T47D (cell line): ENCODE measurements at regions not wholly inside any gene's neighbourhood (a gene's known extent, or its start where the extent isn't known, plus 50 kb on each side); places are given as distances from the start of the nearest gene placed in this dataset.

Experiments
- DNase-seq, 2 experiments: peaks; one replicate each; pipeline versions ENCODE4 v3.0.0 to v3.0.0-alpha.2; 2011 to 2012; ENCODE audit warnings: low read depth in 1 of 2, low spot score in 1 of 2
- JUND ChIP-seq: IDR thresholded peaks from 2 replicates; pipeline ENCODE4 v1.6.1; 2012; ENCODE audit warnings: low read depth
- in situ Hi-C: cut with HindIII; loops from 2 replicates; pipeline ENCODE4 v1.10.0; 2016; ENCODE audit warnings: low sequenced_read_pairs, low pct_unique_long_range_greater_than_20kb

DNA sequence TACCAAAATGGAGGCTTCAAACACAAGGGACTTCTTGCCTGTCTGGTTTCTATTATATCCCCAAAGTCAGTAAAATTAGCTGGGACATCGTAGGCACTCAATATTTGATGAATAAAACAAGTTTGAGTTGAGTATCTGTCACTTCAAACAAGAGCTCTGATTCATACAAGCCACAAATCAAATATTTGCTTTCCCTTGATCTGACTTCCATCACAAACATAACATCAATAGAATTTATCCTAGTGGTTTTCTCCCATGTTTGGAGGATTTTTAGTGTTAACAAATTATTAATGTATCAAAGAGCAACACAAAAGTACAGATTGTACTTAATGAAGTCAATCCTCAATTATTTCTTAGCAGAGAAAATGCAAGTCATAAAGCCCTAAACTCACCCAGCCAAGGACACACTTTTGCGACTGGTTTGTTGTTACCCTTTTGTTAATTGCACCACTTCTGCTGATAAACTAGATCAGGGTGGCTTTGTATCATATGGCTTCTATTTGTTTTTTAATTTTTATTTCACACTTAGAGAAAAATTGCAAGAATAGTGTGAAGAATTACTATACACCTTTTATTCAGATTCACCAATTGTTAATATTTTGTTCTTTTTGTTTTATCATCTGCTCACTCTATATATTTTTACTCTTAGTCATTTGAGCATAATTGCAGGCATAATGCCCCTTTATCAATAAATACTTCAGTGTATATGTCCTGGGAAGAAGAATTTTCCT lies 117.4 kb upstream of the PRDM1 start:
- in situ Hi-C loops = no loop called here
- no peak for TF ChIP-seq JUND
- DNase-seq = peak in 1 of 2 experiments; percentile 33

DNA sequence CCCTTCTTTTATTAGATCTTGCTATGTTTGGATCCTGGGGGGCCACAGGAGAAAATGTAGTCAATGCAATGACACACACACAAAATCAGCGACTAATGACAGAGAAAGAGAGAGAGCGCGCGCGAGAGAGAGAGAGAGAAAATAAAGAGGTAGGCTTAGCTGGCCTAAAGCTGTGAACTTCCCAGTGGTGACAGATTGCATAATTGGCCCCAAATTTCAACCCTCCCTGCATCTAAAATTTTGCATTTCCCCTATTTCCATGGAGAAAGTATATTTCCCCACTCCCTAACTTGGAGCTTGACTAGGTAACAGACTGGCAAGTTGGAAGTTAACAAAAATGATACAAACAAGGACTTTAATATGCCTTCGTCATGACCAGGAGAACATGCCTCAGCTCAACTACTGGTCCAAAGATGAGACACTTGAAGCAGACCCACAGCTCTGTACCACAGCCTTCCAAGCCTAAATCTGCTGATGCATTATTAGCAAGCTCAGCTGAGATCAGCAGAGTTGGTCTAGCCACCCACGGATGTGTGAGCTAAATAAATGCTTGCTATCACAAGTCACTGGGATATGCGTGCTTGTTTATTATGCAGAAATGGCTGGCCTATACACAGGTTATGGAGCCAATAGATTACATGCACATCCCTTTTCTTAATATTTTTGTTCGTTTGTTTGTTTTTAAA lies 118.1 kb upstream of the PRDM1 start:
- in situ Hi-C loops = no loop called here

DNA sequence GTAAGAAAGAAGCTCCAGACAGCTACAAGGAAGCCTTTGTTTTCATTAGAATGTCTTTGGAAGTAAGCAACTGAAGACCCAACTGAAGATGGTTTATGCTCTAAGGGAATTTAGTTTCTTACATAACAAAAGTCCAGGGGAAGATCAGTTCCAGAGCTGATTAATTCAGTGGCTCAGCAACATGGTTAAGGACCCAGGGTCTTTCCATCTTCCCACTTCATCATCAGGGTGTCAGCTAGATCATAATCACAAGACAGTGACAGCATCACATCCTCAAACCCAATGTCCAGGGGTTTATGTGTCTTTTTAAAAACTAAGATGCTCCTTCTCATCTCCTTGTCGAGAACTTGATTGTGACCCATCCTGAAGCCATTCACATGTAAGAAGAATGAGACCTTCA lies 119.7 kb upstream of the PRDM1 start:
- DNase-seq = no peak
- in situ Hi-C loops = no loop called here
- TF ChIP-seq JUND = no peak

More for the DNA sequence above, 118.1 kb upstream of the PRDM1 start:
- no peak for TF ChIP-seq JUND
- DNase-seq = no peak

DNA sequence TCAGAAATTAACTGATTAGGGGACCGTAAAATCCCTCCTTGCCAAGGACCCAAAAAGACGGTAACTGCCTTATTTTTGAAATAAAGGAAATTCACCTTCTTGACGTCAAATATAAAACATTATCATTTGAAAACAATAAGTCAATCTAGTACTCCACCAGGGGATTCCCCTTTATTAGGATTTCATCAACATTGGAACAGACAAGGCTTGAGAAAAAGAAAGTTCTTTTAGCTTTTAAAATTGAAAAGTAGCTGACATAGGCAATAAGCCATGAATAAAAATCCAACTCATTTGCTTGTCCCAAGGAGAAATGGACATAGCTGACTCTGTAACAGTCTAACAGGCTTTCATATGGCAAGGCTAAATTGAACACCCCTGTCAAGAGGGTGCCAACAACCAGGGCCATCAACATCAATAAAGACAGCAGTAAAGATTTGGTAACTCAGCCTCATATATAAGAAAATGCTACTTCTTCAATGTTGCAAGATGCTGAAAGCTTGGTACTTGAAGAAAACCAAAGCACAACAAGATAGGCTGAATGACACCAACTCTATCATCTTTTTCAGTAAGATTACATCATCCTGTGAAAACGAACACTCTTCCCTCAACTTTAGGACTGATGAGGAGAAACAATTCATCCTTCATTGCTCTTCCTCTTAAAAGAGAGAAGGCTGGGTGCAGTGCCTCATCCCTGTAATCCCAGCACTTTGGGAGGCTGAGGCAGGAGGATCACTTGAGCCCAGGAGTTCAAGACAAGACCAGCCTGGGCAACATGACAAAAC lies 121.0 kb upstream of the PRDM1 start:
- TF ChIP-seq JUND = no peak
- no peak for DNase-seq
- in situ Hi-C loops = no loop called here

DNA sequence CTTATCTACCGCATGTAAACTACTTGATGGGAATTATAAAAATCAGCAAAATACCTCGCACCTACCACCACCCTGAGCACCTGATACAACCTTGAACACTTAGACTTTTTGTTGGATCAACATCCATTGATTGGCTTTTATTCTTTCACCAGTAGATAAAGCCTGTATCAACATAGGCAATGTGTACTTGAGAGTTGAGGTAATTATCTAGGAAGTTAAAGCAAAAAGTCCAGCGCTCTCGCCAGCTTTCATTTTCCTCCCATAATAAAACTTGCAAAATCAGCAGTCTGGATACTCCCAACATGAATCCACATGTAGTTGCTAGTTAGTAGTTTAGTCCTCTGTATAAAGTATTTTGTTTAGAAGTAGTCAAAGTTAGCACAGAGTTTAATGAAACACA lies 132.0 kb upstream of the PRDM1 start:
- TF ChIP-seq JUND = no peak
- in situ Hi-C loops = no loop called here
- DNase-seq = no peak

DNA sequence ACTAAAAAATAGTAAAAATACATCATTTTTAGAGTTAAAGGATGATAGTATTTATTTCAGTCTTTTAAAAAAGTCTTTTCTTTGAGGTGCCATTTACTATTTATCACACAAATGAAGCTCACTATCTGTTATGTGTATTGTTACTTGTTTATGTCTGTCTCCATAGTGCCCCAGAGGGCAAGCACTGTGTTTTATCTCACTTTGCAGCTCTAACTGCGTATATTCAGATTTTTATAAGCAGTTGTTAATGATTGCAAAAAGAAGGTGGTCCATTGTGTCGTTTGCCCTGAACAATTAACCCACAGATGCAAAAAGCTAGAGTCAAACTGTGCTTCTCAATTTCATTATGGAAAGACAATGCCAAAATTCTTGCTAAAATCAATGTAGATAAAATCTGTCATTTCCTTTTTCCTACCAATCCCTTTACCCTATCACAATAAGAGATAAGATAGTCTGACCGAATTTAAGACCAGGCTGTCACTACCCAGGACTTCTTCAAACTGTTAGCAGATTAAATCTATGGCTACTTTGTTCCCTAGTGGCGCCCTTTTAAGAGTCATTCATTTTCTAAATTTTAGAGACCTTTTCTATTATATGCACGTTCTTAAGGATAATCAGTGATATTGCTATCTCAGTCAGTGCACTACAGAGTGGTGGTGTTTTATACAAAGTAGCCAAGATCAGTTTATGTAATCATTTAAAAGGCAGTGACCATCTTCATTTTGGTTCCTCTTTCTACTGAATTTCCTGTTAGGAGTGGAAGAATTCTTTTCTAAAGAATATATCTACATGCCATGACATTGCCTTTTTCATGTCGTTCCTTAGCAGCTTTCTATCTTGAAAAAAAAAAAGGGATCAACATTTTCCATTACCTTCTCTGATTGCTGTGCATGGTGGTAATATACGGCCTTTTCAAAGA lies 133.1 kb upstream of the PRDM1 start:
- in situ Hi-C loops = no loop called here
- TF ChIP-seq JUND = no peak
- DNase-seq = no peak

DNA sequence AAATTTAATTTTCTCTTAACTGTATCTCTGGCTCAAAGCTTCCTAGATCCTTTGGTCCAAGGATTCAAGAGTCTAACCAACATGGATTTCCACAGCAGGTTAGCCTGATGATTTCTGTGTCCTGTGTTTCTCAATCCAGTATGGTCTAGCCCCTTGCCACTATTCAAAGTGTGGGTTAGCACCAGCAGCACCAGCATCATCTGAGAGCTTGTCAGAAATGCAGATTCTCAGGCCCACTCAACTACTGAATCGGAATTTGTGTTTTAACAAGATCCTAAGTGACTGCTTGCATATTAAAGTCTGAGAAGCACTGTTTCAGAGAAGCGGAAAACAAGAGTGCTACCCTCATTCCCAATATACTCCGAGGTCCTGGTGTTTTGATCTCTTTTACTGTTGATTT lies 133.8 kb upstream of the PRDM1 start:
- DNase-seq = no peak
- no peak for TF ChIP-seq JUND
- in situ Hi-C loops = no loop called here

DNA sequence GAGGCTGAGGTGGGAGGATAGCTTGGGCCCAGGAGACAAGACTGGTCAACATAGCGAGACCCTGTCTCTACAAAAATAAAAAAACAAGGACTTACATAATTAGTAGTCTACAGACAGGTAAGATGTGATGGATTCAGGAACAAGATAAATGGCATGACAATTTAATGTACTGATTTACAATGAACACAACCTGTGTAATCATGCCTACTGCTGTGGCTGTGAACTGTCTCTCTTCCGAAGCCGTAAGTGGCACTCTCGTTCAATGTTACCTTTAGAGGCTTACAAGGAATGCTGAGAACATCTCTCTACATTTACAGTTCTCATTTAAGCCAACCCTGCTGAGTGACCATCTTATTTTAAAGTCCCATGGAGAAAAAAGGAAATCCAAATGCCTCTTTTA lies 134.8 kb upstream of the PRDM1 start:
- no peak for DNase-seq
- TF ChIP-seq JUND = no peak
- in situ Hi-C loops = no loop called here

DNA sequence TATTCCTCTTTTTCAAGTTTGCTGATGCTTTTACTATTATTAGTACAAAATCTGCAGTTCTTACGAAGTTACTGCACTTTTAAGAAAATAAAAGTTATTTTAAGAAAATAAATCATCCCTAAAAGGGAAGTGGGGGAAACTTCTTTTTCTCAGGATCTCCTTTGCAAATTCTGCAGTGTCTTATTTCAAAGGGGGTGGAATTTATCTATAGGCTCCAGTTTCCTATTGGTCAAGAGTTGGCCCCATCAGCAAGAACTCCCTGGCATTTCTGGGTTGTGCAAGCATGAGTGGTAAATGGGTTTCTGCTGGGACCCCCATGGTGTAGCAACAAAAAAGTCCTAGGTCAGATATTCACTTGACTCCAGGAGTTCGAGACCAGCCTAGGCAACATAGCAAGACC lies 136.3 kb upstream of the PRDM1 start:
- no peak for TF ChIP-seq JUND
- in situ Hi-C loops = no loop called here
- no peak for DNase-seq

DNA sequence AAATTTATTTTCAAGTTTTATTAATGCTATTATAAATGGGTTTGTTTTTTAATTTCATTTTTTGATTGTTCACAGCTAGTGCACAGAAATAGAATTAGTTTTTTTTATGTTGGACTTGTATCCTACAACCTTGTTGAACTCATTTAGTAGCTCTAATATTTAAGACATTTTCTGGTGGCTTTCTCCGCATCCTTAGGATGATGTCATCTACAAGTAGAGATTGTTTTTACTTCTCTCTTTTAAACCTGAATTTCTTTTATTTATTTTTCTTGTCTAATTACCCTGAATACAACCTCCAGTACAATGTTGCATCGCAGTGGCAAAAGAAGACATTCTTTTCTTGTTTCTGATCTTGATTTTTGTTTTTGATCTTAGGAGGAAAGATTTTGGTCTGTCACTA lies 142.6 kb upstream of the PRDM1 start:
- no peak for TF ChIP-seq JUND
- in situ Hi-C loops = no loop called here

DNA sequence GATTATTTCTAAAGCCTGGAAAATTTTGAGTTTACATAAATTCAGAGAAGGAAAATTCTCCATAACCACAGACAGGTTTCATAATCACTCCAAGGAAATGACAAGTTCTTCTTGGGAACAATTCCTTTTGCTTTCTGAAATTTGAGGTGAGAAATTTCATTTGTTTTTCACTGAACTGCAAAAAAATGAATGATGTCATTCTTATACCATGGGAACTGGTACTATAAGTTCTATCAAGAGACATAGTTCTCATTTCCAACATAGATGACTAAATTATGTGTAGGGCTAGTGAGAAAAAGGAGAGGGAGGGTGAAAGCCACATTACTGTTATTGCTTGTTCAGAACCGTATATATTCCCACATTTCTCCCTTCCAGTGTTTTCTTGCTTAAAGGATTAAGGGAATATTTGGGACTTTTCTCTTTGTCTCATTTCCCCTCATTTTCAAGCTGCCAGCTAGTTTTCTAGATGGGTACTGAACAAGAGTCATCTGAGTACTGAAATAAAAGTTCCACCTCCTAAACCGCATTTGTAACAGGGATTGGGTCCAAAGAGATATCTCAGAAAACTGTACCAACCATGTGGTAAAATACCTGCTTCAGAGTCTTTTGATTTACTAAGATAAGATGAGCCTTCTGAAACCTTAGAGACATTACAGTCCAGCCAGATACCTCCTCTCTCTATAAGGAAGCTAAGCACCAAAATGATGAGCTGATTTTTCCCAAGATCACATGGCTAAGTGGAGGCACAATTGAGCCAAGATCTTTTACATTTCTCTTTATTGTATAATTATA lies 144.3 kb upstream of the PRDM1 start:
- no peak for DNase-seq
- in situ Hi-C loops = no loop called here
- no peak for TF ChIP-seq JUND

More for the DNA sequence above, 142.6 kb upstream of the PRDM1 start:
- DNase-seq = no peak

DNA sequence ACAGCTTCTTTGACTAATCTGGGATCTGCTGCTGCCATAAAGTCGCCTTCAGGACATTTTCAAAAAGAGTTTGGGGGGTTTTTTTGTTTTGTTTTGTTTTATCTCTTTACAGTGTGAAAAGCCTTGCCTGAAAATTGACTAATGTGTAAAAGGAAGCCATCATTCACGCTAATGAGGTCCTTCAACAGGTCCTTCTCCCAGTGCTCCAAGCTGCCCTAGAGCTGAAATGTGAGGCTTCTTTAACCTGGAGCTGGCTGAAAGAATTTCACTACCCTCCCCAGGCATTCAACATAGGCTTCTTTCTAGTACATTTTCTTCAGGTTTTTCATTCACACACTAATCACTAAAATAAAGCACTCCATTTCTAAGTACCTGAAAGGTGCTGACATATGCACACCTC lies 145.1 kb upstream of the PRDM1 start:
- DNase-seq = no peak
- in situ Hi-C loops = no loop called here
- no peak for TF ChIP-seq JUND
